ENCODE measurements at regions not wholly inside any gene's neighbourhood (a gene's known extent, or its start where the extent isn't known, plus 50 kb on each side); places are given as distances from the start of the nearest gene placed in this dataset.

DNA sequence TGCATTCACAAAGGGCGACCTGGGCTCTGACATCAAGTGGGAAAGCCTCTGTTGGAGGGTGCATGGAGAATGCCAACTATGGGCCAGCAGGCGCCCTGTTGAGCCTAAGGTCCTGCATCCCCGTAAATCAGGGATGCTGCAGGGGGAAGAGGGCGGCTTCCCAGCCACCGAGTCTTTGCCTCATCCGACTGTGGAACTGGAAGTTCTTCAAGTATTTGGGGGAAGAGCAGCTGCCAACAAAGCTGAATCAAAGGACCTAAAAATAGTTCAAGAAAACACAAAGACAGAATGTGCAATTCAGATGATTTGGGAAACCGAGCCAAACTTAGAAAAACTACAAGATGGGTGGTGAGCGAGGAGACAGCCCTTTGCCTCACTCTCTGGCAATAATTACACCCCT, 281.1 kb upstream of the MGAT5 start:
- TF ChIP-seq, protein P1, sequence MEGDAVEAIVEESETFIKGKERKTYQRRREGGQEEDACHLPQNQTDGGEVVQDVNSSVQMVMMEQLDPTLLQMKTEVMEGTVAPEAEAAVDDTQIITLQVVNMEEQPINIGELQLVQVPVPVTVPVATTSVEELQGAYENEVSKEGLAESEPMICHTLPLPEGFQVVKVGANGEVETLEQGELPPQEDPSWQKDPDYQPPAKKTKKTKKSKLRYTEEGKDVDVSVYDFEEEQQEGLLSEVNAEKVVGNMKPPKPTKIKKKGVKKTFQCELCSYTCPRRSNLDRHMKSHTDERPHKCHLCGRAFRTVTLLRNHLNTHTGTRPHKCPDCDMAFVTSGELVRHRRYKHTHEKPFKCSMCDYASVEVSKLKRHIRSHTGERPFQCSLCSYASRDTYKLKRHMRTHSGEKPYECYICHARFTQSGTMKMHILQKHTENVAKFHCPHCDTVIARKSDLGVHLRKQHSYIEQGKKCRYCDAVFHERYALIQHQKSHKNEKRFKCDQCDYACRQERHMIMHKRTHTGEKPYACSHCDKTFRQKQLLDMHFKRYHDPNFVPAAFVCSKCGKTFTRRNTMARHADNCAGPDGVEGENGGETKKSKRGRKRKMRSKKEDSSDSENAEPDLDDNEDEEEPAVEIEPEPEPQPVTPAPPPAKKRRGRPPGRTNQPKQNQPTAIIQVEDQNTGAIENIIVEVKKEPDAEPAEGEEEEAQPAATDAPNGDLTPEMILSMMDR (IDR thresholded peaks at IDR 0.05) = no peak
- no peak for TF ChIP-seq POLR2A (IDR thresholded peaks at IDR 0.05)
